ENCODE measurements at regions not wholly inside any gene's neighbourhood (a gene's known extent, or its start where the extent isn't known, plus 50 kb on each side); places are given as distances from the start of the nearest gene placed in this dataset.
"Not testable (repeated sequence)": the region's sequence is repeated elsewhere in the genome, so short reads cannot be mapped to it uniquely, and the experiment has no call there.

DNA sequence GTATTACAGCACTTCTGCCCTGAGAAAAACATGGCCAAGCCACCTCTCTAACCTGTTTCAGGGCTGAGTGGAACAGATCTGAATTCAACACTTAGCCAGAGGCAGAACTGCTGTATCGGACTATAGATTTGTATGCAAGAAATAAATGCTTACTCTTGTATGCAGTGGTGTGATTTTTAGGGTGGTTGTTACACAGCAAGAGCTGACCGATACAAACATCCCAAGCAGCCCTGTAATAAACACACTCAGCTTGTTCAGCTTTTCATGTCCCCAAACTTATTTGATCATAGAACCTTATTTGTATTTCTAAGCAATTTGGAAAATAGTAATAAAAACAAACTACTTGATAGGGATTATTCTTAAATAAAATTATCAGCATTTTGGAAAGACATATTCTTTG is 84.9 kb upstream of the RPH3AL start:
- TF ChIP-seq POLR2AphosphoS5 (IDR thresholded peaks at IDR 0.05) (no peak), POLR2A (IDR thresholded peaks at IDR 0.05) (no peak), EP300 (IDR thresholded peaks at IDR 0.05) (no peak)
- TF ChIP-seq, protein P1, sequence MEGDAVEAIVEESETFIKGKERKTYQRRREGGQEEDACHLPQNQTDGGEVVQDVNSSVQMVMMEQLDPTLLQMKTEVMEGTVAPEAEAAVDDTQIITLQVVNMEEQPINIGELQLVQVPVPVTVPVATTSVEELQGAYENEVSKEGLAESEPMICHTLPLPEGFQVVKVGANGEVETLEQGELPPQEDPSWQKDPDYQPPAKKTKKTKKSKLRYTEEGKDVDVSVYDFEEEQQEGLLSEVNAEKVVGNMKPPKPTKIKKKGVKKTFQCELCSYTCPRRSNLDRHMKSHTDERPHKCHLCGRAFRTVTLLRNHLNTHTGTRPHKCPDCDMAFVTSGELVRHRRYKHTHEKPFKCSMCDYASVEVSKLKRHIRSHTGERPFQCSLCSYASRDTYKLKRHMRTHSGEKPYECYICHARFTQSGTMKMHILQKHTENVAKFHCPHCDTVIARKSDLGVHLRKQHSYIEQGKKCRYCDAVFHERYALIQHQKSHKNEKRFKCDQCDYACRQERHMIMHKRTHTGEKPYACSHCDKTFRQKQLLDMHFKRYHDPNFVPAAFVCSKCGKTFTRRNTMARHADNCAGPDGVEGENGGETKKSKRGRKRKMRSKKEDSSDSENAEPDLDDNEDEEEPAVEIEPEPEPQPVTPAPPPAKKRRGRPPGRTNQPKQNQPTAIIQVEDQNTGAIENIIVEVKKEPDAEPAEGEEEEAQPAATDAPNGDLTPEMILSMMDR (IDR thresholded peaks at IDR 0.05), result no peak
- H3K36me3 ChIP-seq, result peaks cover 0 to 12% of the 10 kb centered on the region in 2 donors
- peaks cover 0 to 13% (median 0%) of the 10 kb centered on the region in 3 donors for H3K9me3 ChIP-seq
- ATAC-seq, result no peak
- H3K27me3 ChIP-seq, result no peaks in the 10 kb centered on the region
- no peak overlapping the region for H3K4me3 ChIP-seq
- no peaks in the 10 kb centered on the region for H3K4me1 ChIP-seq
- no peak overlapping the region for H3K27ac ChIP-seq
- WGBS, 2 donors (ENCODE audit: low coverage in 1 of 2), result 89% methylated on average over 2 of the region's 2 CpGs

GRCh38 chr17:436571-436970 is 84.0 kb upstream of the RPH3AL start:
- WGBS, 2 donors (ENCODE audit: low coverage in 1 of 2), result 83 to 90% methylated on average over 2 to 6 of the region's 7 CpGs
- Histone ChIP-seq H3K36me3 (peaks cover 0 to 2% of the 10 kb centered on the region in 2 donors), H3K4me3 (no peak overlapping the region), H3K4me1 (no peaks in the 10 kb centered on the region), H3K27ac (no peak overlapping the region), H3K9me3 (peaks cover 0 to 13% (median 0%) of the 10 kb centered on the region in 3 donors), H3K27me3 (no peaks in the 10 kb centered on the region)
- no peak for ATAC-seq
- TF ChIP-seq, protein P1 (IDR thresholded peaks at IDR 0.05), result no peak
- TF ChIP-seq EP300 (IDR thresholded peaks at IDR 0.05) (no peak), POLR2A (IDR thresholded peaks at IDR 0.05) (no peak), POLR2AphosphoS5 (IDR thresholded peaks at IDR 0.05) (no peak)

DNA sequence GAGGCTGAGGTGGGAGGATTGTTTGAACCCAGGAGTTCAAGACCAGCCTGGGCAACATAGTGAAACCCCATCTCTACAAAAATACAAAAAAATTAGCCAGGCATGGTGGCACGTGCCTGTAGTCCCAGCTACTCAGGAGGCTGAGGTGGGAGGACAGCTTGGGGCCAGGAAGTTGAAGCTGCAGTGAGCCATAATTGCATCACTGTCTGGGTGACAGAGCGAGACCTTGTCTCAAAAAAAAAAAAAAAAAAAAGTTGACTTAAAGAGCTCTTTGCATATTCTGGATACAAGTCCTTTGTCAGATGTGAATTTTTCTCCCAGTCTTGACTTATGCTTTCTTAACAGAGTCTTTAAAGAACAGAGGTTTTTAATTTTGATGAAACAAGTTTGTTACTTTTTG is 79.9 kb upstream of the RPH3AL start:
- not testable (repeated sequence) for ATAC-seq, H3K36me3 ChIP-seq, H3K4me3 ChIP-seq, H3K4me1 ChIP-seq, H3K27me3 ChIP-seq, H3K27ac ChIP-seq
- peaks cover 0 to 26% (median 0%) of the 10 kb centered on the region in 3 donors for H3K9me3 ChIP-seq
- WGBS, 2 donors (ENCODE audit: low coverage in 1 of 2), result 100% methylated on average over 1 to 2 of the region's 2 CpGs

DNA sequence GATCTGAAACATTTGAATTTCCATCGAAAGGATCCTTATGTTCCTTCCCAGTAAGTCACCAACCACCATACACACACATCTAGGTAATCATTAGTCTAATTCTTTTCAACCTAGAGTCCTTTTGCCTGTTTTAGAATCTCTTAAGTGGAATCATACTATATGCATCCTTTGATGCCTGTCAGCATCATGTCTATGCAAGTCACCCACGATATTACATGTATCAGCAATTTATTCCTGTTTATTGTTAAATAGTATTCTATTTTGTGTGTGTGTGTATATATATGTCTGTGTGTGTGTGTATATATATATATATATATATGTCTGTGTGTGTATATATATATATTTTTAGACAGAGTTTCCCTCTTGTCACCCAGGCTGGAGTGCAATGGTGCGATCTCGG is 78.9 kb upstream of the RPH3AL start:
- ATAC-seq, result no peak
- WGBS, 2 donors (ENCODE audit: low coverage in 1 of 2), result 63 to 80% methylated on average over 2 of the region's 4 CpGs
- Histone ChIP-seq H3K9me3 (peaks cover 0 to 22% (median 0%) of the 10 kb centered on the region in 3 donors), H3K27ac (no peak overlapping the region), H3K27me3 (no peaks in the 10 kb centered on the region), H3K4me1 (no peaks in the 10 kb centered on the region), H3K4me3 (no peak overlapping the region), H3K36me3 (no peaks in the 10 kb centered on the region)
- TF ChIP-seq, protein P1 (IDR thresholded peaks at IDR 0.05), result no peak
- TF ChIP-seq POLR2AphosphoS5 (IDR thresholded peaks at IDR 0.05) (no peak), EP300 (IDR thresholded peaks at IDR 0.05) (no peak), POLR2A (IDR thresholded peaks at IDR 0.05) (no peak)

- H3K4me3 ChIP-seq, result no peak overlapping the region
- no peak for ATAC-seq
These were observed 77.0 kb upstream of the RPH3AL start for GRCh38 chr17:429589-429988.

More at GRCh38 chr17:429589-429988, 77.0 kb upstream of the RPH3AL start:
- no peak overlapping the region for H3K27ac ChIP-seq
- H3K27me3 ChIP-seq, result peaks cover 3% of the 10 kb centered on the region
- peaks cover 0 to 14% (median 0%) of the 10 kb centered on the region in 3 donors for H3K9me3 ChIP-seq
- TF ChIP-seq, protein P1 (IDR thresholded peaks at IDR 0.05), result no peak
- TF ChIP-seq POLR2A (IDR thresholded peaks at IDR 0.05) (no peak), POLR2AphosphoS5 (IDR thresholded peaks at IDR 0.05) (no peak)
- H3K4me1 ChIP-seq, result no peaks in the 10 kb centered on the region
- 83 to 95% methylated on average over 7 to 8 of the region's 8 CpGs for WGBS, 2 donors (ENCODE audit: low coverage in 1 of 2)
- H3K36me3 ChIP-seq, result no peaks in the 10 kb centered on the region
